Gastrocnemius medialis (tissue), 4 donors: ENCODE measurements at regions not wholly inside any gene's neighbourhood (a gene's known extent, or its start where the extent isn't known, plus 50 kb on each side); places are given as distances from the start of the nearest gene placed in this dataset.

Source experiments
- POLR2A ChIP-seq, 2 donors: fragments of 450-650 bp; IDR thresholded peaks; one replicate each; pipeline ENCODE4 v1.6.1; 2017; ENCODE audit warnings: antibody characterized with exemption in 2 of 2, mild to moderate bottlenecking in 2 of 2, moderate library complexity in 2 of 2
- TF ChIP-seq, protein P1 (sequence below), 5 experiments: fragments of 450-650 bp in 3 of 5; fragments of 200-600 bp in 2 of 5; sonication (generic) in 2 of 5; IDR thresholded peaks in 4 of 5; conservative IDR thresholded peaks in 1 of 5; 1 replicate in 4 of 5; 2 replicates in 1 of 5; pipeline ENCODE4 v1.5.1; 2016 to 2019; ENCODE audit warnings: antibody characterized with exemption in 5 of 5, mild to moderate bottlenecking in 3 of 5, moderate library complexity in 3 of 5

DNA sequence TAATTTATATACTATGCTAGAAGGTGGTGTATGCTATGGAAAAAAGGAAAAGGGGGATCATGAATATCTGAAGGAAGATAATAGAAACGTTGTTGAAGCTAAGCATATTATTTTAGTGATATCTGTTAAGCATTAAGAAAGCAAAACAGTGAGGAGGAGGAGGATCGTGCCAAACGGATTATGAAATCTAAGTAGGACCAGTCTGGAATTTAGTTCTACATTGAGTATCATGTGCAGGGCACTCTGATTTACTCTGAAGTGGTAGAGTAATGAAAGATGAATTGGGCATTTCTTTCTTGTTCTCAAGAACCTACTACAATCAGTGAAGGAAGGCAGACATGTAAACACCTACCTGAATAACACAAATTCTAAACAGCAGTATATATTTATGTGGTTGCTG, 195.3 kb downstream of the CYB561 start:
- no peak for TF ChIP-seq POLR2A (IDR thresholded peaks at IDR 0.05)
- TF ChIP-seq, protein P1, sequence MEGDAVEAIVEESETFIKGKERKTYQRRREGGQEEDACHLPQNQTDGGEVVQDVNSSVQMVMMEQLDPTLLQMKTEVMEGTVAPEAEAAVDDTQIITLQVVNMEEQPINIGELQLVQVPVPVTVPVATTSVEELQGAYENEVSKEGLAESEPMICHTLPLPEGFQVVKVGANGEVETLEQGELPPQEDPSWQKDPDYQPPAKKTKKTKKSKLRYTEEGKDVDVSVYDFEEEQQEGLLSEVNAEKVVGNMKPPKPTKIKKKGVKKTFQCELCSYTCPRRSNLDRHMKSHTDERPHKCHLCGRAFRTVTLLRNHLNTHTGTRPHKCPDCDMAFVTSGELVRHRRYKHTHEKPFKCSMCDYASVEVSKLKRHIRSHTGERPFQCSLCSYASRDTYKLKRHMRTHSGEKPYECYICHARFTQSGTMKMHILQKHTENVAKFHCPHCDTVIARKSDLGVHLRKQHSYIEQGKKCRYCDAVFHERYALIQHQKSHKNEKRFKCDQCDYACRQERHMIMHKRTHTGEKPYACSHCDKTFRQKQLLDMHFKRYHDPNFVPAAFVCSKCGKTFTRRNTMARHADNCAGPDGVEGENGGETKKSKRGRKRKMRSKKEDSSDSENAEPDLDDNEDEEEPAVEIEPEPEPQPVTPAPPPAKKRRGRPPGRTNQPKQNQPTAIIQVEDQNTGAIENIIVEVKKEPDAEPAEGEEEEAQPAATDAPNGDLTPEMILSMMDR (IDR thresholded peaks at IDR 0.05 in 4 of 5, conservative IDR thresholded peaks at IDR 0.05 in 1 of 5) = no peak
